GM12892 (cell line): ENCODE measurements at regions not wholly inside any gene's neighbourhood (a gene's known extent, or its start where the extent isn't known, plus 50 kb on each side); places are given as distances from the start of the nearest gene placed in this dataset.

ENCODE experiments used
- POLR2A ChIP-seq: IDR thresholded peaks from 2 replicates; pipeline ENCODE4 v1.6.1; 2011; ENCODE audit warnings: low read depth, low read length, control low read depth
- POLR2AphosphoS5 ChIP-seq: IDR thresholded peaks from 2 replicates; pipeline ENCODE4 v1.6.1; 2011; ENCODE audit warnings: low read depth, low read length, control low read depth

GRCh38 chr1:66452162-66452561 lies 81.8 kb upstream of the SGIP1 start:
- no peak for TF ChIP-seq POLR2AphosphoS5
- no peak for TF ChIP-seq POLR2A
